GM04504 (cell line): ENCODE measurements at regions not wholly inside any gene's neighbourhood (a gene's known extent, or its start where the extent isn't known, plus 50 kb on each side); places are given as distances from the start of the nearest gene placed in this dataset.

Source experiments
- DNase-seq: peaks from one replicate; pipeline ENCODE4 v3.0.0-alpha.2; 2012; ENCODE audit warnings: low read depth

DNA sequence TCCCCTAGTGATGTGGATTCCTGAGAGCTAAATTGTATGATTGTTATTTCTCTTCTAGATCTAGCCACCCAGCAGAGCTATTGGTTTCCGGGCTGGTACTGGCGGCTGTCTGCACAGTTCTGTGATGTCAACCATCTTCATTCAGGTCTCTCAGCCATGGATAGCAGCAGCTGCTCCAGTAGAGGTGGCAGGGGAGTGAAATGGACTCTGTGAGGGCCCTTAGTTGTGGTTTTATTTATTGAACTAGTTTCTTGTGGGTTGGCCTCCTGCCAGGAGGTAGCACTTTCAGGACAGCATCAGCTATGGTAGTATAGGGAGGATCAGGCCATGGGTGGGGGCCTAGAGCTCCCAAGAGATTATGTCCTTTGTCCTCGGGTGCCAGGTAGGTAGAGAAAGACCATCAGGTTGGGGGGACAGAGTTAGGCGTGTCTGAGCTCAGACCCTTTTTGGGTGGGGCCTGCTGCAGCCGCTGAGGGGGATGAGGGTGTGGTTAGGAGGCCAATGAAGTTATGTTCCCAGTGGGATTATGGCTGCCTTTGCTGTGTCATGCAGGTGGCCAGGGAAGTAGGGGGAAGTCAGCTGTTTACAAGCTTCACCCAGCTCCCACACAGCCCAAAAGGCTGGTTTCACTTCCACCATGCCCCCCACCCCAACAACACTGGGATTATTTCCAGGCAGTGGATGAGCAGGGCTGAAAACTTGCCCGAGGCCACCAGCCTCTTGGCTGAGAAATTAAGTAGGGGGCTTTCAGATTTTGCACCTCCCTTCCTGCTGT lies 55.1 kb upstream of the RGS4 start:
- DNase-seq = no peak

DNA sequence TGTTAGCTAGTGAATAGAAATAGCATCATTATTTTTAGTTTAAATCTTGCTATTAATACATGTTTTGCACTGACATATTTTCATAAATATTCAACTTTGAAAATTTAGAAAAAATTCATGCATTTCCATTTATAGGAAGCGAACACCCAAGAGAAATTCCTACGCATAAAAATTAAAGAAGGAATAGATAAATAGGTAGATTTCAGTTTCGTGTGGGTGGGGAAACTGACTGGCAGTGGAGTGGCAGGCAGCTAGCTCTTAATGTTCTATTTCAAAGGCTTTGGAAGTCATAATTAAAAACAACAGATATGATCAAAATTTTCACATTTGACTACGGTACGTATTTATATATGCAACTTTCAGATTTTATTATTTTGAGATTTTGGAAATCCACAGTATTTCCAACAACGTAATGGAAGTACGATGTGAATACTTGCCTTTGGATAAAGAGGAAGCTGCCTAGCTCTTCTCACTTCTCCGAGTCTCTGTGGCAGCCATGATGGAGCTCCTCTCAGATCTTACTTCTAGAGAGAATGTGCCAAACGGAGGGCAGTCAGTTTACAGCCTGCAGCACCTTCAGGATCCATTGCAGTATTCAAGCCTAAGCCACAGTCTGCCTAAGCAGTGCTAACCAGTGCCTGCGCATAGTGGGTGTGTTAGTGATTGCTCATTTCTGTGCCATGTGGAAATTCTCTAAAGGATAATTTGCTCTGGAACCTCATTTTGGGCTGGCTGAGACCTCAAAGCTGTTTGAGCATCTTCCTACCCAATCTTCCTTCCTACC lies 62.9 kb upstream of the RGS4 start:
- no peak for DNase-seq

DNA sequence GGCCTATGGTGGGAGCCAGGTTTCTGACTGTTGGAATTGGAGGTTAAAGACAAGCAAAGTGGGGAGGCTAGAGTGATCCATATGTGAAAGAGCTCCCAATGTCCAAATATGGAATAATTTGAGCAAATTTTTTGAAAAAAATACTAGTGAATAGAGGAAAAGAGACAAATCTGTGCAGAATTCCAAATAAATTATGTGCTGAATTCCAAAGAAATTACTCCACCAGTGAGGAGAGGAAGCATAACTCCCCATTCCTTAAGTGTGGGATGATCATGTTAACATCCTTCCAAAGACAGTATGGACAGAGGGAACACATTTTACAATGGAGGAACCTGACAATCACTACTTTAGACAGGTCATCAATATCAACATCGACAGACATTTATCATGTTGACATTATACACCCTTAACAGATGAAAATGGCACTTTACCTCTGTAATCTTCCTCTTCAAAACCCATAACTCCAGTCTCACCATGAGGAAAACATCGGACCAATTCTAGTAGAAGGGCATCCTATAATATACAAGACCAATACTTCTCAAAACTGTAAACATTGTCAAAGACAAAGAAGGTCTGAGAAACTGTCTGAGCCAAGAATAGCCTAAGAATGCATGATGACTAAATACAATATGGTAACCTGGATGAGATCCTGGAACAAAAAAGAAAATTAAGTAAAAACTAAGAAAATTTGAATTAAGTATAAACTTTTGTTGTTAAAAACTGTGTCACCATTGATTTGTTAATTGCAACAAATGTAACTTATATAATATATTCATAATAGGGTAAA lies 71.5 kb upstream of the RGS4 start:
- DNase-seq = no peak

DNA sequence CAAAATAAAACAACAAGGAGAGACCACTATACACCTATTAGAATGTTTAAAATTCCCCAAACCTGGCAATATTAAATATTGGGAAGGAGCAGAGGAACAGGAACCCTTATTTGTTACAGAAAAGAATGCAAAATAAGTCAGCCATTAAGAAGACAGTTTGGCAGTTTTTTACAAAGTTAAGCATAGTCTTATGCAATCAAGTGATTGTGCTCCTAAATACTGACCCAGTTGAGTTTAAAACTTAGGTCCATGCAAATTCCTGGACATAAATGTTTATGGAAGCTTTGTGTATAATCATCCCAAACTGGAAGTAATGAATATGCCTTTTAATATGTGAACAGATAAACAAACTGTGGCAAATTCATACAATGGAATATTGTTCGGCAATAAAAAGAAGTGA lies 72.9 kb upstream of the RGS4 start:
- DNase-seq = no peak

DNA sequence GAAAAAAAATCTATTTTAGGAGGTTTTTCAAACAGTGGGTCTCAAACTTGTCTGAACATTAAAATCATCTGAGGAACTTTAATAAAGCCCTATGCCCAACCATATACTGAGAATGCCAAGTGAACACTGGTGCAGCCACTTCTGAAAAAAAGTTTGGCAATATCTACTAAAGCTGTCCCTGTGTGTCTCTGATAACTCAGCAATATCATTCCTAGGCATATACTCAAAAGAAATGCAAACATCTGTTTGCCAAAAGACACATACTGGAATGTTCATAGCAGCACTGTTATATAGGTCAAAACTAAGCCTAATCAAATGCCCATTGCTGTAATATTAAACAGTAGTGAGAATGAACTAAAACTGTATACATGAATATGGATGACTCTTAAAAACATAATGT lies 74.2 kb upstream of the RGS4 start:
- DNase-seq = no peak

DNA sequence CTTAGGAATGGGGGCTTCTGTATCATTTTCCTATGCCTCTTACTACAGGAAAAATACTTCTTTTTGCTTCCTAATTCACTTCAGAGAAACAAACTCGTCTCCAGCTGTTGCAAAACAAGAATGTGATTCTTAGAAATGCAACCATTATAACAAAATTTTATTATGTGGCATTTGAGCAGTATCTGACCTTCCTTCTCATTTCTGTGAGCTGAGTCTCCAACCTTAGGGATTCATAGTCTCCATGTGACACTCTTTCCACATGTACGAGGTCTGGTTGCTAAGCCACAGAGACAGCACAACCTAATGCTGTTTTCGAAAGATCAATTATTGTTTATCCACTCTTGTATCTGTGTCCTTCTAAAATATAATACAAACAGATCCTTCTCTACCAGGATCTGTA lies 75.3 kb upstream of the RGS4 start:
- DNase-seq = no peak

DNA sequence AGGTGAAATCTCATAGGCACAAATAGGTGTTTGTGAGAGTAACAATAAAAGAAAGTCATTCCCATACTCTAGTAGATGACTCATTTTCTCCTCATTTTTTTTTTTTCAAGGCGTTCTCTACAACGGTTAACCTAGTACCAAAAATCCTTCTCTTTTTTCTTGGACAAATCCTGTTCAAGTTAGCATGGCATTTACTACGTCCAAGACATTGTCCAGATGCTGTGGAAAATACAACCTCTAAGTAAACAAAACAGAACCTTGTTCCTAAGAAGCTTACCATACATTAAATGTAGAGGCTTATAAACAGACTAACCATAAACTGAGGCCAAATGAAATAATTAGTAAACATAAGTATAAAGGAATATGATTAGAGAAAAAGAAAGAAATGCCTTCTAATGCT lies 76.2 kb upstream of the RGS4 start:
- DNase-seq = no peak

DNA sequence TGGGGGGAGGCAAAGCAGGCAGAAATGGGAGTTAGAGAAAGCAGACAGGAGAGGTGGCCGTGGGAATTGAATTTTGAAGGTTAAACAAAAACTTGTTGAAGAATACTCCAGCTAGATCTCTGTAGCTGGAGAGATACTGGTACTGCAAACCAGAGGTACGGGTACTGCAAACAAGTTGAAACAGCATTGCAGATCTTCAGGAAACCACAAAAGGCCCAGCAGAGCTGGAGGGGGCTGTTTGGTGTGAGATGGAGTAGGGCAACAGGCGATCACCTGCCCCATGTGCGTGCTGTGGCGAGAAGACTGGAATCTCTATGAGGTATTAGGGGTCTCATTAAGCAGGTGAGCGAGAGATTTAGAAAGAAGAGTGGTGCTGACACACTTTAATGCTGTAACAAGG lies 77.7 kb upstream of the RGS4 start:
- DNase-seq = no peak

DNA sequence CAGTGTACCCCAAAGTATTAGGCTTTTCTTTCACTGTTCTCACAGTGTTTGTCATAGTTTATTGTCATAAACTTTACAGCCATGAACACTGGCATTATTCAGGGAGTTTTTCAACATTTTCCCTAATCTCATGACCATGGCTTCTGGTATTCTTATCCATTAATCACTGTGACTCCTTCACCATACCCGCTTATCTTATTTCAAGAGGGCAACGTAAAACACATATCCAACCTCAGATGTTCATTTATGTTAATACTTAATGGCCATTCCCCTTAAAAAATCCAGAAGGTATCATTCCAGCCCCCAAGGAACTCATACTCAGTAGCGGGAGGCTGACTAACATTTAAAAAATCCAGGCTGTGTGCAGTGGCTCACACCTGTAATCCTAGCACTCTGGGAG lies 78.5 kb upstream of the RGS4 start:
- DNase-seq = no peak

DNA sequence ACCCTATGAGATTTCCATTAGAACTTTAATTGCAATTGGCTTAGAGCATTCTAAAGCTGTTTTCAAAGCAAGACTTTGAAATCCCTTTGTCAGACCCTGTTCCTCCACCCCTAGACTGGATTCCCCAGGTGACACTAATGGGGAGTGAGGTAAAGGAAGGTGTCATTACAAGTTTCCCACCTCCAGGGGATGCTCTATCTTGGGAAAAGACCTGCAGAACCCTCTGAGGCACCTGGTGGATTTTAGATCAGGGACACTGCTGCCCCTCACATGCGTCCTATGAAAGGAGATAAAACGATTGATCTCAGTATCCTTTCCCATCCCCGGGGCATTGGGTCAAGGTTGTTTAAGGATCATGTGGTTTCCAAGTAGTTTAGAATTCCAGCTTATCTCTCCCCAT lies 80.3 kb upstream of the RGS4 start:
- no peak for DNase-seq

DNA sequence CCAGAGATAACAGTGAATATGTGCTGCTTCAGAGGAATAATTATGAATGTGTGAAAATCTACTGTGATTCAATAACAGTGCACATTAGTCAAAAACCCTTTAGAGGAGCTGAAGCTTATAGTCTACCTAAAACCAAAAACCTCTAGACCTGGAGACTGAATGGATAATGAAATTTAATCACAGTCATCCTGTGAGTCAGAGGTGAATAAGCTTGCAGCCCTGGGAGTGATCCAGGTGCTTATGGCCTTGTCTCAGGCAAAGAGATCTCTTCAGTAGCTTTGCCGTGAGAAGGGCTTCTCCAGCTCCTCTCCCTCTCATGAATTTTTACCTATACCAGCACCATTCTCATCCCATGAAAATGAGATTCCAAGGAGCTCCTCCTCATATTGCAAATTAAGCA lies 81.3 kb upstream of the RGS4 start:
- DNase-seq = peak; percentile 33

DNA sequence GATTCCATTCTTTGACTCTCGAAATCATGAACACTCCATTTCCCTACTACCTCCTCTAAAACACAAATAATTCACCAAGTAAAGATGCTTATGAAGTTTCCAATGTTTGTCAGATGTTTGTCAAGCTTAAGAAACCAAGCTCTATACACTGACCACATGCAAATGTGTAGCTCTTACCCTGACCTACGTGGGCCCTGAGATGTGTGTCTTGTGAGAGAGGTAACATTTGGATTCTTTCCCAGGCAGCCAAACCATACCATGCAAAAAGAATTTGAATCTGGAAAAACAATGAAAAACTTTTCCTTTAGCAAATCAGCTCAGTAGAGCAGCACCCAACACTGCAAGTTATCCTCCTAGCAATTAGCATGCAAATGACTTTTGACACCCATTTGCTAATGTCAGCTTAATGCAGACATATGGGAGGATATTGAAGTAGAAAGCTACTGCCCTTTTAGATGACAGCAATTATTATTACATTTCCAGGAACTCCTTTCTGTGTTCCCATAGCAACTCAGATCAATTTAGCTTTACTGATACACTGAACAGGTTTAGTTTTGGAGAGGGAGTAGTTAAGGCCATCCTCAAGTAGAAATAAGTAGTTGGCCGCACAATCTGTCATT lies 83.2 kb upstream of the RGS4 start:
- no peak for DNase-seq

DNA sequence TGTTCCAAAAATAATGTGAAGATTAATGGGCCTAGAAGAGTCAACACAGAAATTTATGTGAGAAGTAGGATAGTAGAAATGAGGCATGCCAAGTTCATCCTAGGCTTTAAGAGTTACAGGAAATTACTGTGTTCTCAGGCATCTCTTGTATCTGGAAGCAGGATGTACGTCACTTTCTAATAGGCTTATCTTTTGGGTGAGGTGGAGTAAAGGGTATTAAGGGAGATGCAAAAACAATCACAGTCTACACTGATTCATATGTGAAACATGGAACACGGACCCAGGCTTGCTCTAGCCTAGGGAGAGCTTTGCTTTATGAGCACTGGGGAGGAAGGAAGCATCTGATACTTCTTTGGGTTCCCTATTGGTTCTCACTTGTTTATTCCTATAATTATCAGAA lies 84.5 kb upstream of the RGS4 start:
- no peak for DNase-seq

DNA sequence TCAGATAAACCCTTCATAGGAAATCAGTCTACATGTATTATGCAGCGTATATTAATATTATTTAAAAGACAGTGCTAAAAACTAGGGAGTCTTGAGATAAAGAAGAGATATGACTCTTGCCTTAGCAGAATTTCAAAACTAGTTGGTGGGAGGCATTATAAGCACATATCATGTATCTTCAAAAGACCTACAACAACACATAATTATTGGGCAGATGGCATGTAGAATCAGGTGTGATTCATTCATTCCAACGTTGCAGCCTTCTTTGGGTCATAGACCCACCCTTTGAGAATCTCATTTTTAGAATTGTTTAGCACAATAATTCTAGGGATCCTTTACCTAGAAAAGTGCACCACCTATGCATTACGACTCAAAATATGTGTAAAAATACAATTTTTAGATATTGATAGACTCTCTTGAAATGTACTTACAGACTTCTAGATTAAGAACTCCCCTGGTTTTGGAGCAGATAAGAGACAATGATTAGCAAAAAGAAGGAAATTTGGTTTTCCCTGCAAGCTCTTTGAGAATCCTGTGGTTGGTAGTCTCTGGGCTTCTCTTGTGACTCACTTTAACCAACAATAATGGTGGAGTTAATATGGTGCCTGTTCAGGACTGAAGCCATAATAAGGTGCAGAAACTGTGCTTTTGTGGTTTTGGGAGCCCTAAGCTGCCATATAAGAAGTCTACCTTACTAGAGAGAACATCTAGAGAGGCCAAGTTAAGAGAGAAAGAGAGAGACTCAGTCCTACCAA lies 85.3 kb upstream of the RGS4 start:
- no peak for DNase-seq

DNA sequence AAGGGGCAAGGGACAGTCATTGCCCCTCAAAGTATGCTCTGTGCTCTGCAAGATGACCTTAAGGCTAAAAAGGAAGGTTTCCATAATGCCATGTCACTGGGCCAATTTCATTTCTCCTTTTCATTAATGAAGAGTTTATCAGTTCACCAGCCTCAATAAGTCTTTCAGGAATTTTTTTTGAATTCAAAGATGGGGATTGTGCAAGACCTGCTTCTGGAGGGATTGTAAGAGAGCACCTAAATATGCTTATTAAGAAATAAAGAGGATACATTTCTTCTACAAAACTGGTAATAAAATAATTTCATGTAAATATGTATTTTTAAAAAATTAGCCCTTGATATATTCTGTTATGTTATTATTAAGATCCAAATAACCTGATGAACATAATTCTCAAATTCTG lies 86.8 kb upstream of the RGS4 start:
- no peak for DNase-seq

DNA sequence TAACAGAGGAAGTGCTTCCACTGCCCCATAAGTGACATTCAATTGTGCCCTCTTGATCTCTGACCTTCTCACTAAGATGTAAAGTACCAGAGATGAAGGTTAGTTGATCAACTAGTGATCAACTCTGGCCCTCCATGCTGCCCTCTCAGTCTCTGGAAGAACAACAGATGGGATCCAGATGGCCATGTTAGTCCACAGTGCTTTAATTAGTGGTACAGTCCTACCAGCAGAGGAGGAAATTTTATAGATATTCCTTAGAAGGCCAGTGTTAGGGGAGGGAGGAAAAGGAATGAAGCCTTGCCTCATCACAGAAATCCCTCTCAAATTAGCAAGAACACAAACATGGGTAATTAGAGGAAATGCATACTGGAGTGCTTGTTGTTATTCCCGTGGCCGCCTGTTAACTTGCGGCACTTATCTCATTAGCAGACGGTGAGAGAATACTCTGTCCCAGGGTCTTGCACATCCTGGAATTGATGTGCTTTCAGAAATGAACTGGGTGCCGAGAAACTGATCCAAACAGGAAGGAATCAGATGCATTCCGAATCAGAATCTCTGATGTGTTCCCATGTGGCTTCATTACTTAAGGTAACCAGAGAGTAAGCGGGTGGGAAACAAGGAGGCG lies 91.1 kb upstream of the RGS4 start:
- no peak for DNase-seq

DNA sequence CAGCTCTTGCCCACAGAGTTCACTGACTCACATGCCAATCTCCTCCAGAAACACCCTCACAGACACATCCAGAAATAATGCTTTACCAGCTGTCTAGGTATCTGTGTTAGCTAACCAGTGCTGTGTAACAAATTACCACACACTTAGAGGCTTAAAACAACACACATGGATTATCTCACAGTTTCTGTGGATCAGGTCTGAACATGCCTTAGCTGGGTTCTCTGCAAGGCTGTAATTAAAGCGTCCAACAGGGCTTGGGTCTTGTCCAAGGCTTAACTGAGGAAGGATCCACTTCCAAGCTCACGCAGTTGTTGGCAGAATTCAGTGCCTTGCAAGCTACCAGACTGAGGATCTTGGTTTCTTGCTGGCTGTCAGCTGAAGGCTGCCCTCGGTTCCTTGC lies 92.5 kb upstream of the RGS4 start:
- no peak for DNase-seq

DNA sequence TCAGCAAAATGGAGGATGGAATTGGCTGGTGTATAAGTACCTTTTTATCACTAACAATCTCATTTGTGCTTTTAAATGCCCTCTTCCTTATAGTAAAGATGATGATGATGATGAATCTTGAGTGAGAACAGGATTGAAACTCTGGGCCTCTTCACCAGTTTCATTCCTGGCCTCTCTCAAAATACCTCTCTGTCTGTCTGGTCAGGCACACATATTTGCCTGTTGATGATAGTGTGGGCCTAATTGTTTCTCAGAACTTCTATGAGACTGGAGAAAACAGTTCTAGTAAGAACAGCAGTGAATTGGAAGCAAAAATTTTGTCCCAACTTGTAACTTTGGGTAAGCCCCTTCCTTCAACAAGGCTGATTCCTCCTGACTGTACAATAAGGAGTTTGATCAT lies 94.4 kb upstream of the RGS4 start:
- no peak for DNase-seq

DNA sequence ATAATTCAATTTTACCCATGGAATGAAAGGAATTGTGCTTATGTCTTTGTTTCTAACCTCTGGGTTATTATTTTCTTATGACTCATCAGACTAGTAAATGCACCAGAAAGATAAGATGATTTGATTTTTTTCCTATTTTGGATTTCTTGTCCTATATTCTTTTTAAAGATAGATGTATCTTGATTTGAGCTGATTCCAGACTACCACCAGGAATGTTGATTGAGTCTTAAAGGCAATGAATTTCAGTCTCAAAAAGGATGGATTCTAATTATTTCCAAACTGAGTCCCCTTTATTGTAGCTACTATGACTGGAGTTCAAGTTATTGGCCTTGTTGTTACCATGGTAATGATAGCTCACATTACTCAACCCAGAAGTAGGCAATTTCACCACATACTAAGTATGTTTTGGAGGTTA lies 95.8 kb upstream of the RGS4 start:
- DNase-seq = peak; percentile 75

DNA sequence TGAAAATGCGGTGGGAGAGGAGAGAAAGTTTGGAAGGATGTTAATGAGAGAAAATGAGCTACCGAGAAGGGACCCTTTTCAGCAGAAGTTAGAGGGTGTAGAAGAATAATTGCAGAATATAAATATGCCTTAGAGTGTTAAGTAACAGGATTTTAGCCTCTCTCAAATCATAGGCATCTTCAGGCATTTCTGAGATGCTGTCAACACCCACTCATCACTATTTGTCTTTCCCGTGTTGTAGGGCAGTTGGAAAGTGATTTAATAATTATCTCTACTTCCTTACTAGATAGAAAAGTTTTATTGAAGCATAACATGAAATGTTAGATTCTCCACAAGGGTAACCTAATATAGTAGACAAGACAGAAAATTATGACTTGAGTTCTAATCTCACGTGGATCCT lies 96.4 kb upstream of the RGS4 start:
- no peak for DNase-seq

DNA sequence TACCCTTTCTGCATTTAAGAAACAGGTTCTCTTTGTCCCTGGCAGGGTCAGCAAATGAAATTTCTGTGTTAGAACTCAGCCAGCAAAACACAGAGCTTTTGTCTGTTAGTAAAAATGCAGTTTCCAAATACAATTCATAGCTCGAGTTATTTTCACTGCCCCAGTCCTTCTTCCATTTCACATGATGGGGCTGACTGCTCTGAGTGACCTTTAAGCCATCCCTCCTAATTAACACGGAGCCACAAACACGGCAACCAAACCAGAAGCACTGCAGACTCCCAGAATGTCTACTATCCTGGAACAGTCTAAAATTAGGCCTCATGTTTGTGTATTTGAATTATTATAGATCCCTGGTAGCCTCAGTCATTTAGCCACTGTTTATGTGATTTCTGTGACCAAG lies 99.1 kb upstream of the RGS4 start:
- DNase-seq = no peak
